BE2C (cell line): ENCODE measurements at regions not wholly inside any gene's neighbourhood (a gene's known extent, or its start where the extent isn't known, plus 50 kb on each side); places are given as distances from the start of the nearest gene placed in this dataset.

ENCODE experiments used
- DNase-seq: peaks from one replicate; pipeline ENCODE4 v3.0.0-alpha.2; 2020
- H3K27me3 ChIP-seq: fragments of 250-450 bp; sonication (Bioruptor Pico); 2 replicates; pipeline ENCODE4 v1.5.1; 2020; ENCODE audit warnings: mild to moderate bottlenecking
- H3K36me3 ChIP-seq: fragments of 250-450 bp; sonication (Bioruptor Pico); 2 replicates; pipeline ENCODE4 v1.5.1; 2020; ENCODE audit warnings: mild to moderate bottlenecking
- H3K4me1 ChIP-seq: fragments of 250-450 bp; sonication (Bioruptor Pico); 2 replicates; pipeline ENCODE4 v1.5.1; 2020
- H3K4me3 ChIP-seq: 2 replicates; pipeline ENCODE4 v1.5.1; 2011; ENCODE audit warnings: low read depth, low read length
- H3K9me3 ChIP-seq: fragments of 250-450 bp; sonication (Bioruptor Pico); 2 replicates; pipeline ENCODE4 v1.5.1; 2020
- TF ChIP-seq, protein P1 (sequence below): IDR thresholded peaks from 2 replicates; pipeline ENCODE4 v1.5.1; 2012; ENCODE audit warnings: mild to moderate bottlenecking, low read depth, low read length

DNA sequence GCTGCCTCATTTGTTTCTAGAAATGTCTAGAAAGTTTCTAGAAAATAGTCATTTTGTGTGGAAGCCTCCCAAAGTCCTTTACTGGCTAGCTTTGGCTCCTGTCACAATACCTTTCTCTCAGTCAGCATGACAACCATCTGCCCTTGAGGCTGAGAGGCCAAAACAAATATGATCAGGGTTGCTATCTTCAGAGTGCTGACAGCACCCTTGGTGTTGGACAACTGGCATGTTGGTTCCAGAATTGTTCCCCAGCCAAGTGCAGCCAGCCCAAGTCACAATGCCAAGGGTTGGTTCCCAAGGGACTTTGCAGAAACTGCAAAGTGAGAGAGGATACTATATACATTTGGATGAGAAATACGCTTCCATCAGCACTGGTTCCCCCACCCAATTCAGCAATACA is 140.9 kb upstream of the GAS1 start:
- Histone ChIP-seq H3K9me3 (no peaks in the 10 kb centered on the region), H3K27me3 (no peaks in the 10 kb centered on the region), H3K36me3 (no peaks in the 10 kb centered on the region), H3K4me1 (no peaks in the 10 kb centered on the region), H3K4me3 (no peak overlapping the region)
- TF ChIP-seq, protein P1, sequence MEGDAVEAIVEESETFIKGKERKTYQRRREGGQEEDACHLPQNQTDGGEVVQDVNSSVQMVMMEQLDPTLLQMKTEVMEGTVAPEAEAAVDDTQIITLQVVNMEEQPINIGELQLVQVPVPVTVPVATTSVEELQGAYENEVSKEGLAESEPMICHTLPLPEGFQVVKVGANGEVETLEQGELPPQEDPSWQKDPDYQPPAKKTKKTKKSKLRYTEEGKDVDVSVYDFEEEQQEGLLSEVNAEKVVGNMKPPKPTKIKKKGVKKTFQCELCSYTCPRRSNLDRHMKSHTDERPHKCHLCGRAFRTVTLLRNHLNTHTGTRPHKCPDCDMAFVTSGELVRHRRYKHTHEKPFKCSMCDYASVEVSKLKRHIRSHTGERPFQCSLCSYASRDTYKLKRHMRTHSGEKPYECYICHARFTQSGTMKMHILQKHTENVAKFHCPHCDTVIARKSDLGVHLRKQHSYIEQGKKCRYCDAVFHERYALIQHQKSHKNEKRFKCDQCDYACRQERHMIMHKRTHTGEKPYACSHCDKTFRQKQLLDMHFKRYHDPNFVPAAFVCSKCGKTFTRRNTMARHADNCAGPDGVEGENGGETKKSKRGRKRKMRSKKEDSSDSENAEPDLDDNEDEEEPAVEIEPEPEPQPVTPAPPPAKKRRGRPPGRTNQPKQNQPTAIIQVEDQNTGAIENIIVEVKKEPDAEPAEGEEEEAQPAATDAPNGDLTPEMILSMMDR = no peak
- DNase-seq = no peak

DNA sequence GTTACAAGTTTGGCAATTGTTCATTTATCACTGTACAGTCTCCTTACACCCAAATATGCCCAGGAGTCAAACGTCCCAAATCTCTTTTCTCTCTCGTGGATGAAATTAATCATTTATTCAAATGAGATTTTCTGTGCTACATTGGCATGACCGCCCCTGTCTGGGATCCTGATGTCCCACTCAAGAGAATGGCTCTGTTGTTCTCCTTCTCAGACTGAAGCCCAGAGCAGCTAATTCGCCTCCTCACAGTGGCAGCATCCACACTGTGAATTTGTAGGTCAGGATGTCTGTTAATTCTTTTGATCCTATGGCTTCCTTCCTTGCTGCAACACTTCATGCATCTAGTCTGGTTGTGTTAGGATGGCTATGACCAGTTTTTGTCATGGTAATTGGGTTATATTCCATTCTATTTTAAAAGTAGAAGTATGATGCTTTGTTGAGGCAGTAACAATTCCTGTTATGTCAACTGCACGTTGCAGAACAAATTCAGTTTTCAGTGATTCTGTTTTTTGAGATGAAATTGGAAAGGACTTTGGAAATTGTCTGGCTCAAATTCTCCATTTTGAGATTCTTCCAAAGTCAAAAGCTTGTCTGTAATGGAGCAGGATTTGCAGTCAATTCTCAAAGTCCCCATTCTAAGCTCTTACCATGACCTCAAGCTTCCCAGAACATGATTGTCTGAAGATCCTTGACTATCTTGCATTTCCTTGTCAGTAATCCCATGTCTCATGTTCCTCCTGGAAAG is 141.5 kb upstream of the GAS1 start:
- Histone ChIP-seq H3K4me1 (no peaks in the 10 kb centered on the region), H3K4me3 (no peak overlapping the region), H3K9me3 (no peaks in the 10 kb centered on the region), H3K27me3 (no peaks in the 10 kb centered on the region), H3K36me3 (no peaks in the 10 kb centered on the region)
- DNase-seq = no peak
- TF ChIP-seq, protein P1 = no peak

DNA sequence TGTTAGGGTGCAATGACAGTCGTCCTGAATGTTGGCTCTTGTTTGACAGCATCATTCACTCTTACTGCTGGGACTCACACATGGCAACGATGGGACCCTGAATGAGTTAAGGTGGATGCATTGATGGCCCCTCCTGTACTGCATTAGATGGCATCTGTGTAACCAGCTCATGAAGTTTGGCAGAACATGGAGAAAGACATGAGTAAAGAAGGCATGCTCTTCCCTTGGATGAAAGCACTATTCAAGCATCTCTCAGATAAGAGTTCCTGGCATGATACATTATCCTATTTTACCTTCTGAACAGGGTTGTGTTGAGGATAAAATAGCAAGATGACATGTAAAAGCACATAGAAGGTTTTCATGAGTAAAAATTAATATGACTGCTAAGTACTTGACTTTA is 142.2 kb upstream of the GAS1 start:
- no peak for DNase-seq
- Histone ChIP-seq H3K4me1 (no peaks in the 10 kb centered on the region), H3K27me3 (no peaks in the 10 kb centered on the region), H3K36me3 (no peaks in the 10 kb centered on the region), H3K4me3 (no peak overlapping the region), H3K9me3 (no peaks in the 10 kb centered on the region)
- TF ChIP-seq, protein P1 = no peak

DNA sequence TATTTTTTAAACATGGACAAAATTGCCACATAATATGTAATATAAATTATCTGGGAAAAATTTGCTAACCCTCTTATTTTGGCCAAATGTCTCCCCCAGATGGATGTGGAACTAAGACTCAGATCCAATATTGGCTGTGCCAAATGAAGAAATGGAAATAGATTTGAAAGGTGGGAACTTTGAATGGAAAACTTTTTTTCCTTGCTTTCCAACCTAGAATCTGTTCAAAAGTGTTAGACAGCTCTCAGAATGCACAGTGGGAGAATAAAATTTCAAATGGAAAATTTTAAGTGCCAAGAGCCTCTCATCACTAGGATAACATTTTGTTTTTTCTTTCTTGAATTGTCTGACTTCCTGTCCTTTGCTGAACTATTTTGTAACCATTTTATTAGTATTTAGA is 142.6 kb upstream of the GAS1 start:
- DNase-seq = no peak
- H3K36me3 ChIP-seq = no peaks in the 10 kb centered on the region
- TF ChIP-seq, protein P1 = no peak

DNA sequence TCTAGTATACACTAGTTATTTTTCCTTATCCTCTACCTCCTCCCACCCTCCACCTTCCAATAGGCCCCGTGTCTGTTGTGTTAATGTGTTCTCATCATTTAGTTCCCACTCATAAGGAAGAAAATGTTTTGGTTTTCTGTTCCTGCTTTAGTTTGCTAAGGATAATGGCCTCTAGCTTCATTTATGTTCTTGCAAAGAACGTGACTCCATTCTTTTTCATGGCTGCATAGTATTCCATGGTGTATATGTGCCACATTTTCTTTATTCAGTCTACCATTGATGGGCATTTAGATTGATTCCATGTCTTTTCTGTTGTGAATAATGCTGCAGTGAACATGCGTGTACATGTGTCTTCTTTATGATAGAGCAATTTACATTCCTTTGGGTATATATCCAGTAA is 146.5 kb upstream of the GAS1 start:
- H3K27me3 ChIP-seq = no peaks in the 10 kb centered on the region
- no peaks in the 10 kb centered on the region; the same call in 1 of the 2 replicates for H3K9me3 ChIP-seq
- H3K4me1 ChIP-seq = no peaks in the 10 kb centered on the region
- TF ChIP-seq, protein P1 = no peak
- H3K36me3 ChIP-seq = no peaks in the 10 kb centered on the region
- no peak for DNase-seq
- H3K4me3 ChIP-seq = no peak overlapping the region

More for the DNA sequence above, 142.6 kb upstream of the GAS1 start:
- Histone ChIP-seq H3K9me3 (no peaks in the 10 kb centered on the region), H3K4me3 (no peak overlapping the region), H3K27me3 (no peaks in the 10 kb centered on the region), H3K4me1 (no peaks in the 10 kb centered on the region)

DNA sequence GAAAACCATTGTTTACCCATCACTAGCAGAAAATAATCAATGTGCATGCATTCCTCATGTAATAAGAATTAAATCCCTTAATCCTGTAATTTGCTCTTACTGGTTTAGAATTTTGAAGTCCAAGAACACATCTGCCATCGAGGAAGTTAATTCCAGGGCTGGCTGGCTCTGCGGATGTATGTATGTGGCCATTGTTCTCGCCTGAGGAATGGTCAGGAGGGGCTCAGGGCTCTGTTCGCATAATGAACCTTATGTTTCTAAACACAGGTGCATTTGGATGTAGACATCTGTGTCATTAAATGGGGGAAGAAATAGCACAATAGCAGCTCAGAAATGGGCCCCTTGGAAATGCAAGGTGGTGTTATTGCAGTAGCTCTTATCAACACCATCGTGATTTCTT is 148.6 kb upstream of the GAS1 start:
- no peak overlapping the region for H3K4me3 ChIP-seq
- no peaks in the 10 kb centered on the region for H3K27me3 ChIP-seq
- H3K36me3 ChIP-seq = no peaks in the 10 kb centered on the region
- TF ChIP-seq, protein P1 = no peak
- no peaks in the 10 kb centered on the region; the same call in 1 of the 2 replicates for H3K9me3 ChIP-seq
- no peaks in the 10 kb centered on the region for H3K4me1 ChIP-seq
- DNase-seq = no peak
